Transverse colon (tissue), 4 donors: ENCODE measurements at regions not wholly inside any gene's neighbourhood (a gene's known extent, or its start where the extent isn't known, plus 50 kb on each side); places are given as distances from the start of the nearest gene placed in this dataset.

Source experiments
- CTCF ChIP-seq, 5 experiments: fragments of 200-600 bp in 3 of 5; fragments of 450-650 bp in 2 of 5; sonication (generic) in 3 of 5; IDR thresholded peaks; 1 replicate in 2 of 5; 2 replicates in 3 of 5; pipeline ENCODE4 v1.5.1; 2016 to 2017; ENCODE audit warnings: antibody characterized with exemption in 5 of 5, inconsistent platforms in 3 of 5, mild to moderate bottlenecking in 2 of 5, moderate library complexity in 1 of 5
- POLR2AphosphoS5 ChIP-seq, 3 donors: sonication (generic); formaldehyde crosslinking; IDR thresholded peaks; one replicate each; pipeline ENCODE4 v1.6.1; 2016; ENCODE audit warnings: antibody characterized with exemption in 3 of 3

- TF ChIP-seq CTCF (IDR thresholded peaks at IDR 0.05) (no peak), POLR2AphosphoS5 (IDR thresholded peaks at IDR 0.05) (no peak)
Observed at GRCh38 chr3:83216919-83217594, 1455.6 kb upstream of the GBE1 start.
